ENCODE measurements at regions not wholly inside any gene's neighbourhood (a gene's known extent, or its start where the extent isn't known, plus 50 kb on each side); places are given as distances from the start of the nearest gene placed in this dataset.
"Not testable (repeated sequence)": the region's sequence is repeated elsewhere in the genome, so short reads cannot be mapped to it uniquely, and the experiment has no call there.

- no peak for DNase-seq
Measured at GRCh38 chr6:155628306-155628705, 172.7 kb upstream of the NOX3 start.

- DNase-seq: not testable (repeated sequence)
Measured at GRCh38 chr6:155627722-155628212, 172.1 kb upstream of the NOX3 start.

- no peak for DNase-seq
Measured at GRCh38 chr6:155623450-155624178, 168.0 kb upstream of the NOX3 start.

GRCh38 chr6:155614606-155615005 is 159.0 kb upstream of the NOX3 start:
- DNase-seq: no peak

- no peak for DNase-seq
Measured at GRCh38 chr6:155611742-155612141, 156.1 kb upstream of the NOX3 start.

- DNase-seq: no peak
Measured at GRCh38 chr6:155604991-155605390, 149.4 kb upstream of the NOX3 start.

- no peak for DNase-seq
Measured at GRCh38 chr6:155599561-155599960, 143.9 kb upstream of the NOX3 start.

- DNase-seq: no peak
Measured at GRCh38 chr6:155599160-155599559, 143.5 kb upstream of the NOX3 start.

- no peak for DNase-seq
Measured at GRCh38 chr6:155595284-155595683, 139.6 kb upstream of the NOX3 start.

- DNase-seq: no peak
Measured at GRCh38 chr6:155591741-155592140, 136.1 kb upstream of the NOX3 start.

GRCh38 chr6:155589190-155589589 is 133.6 kb upstream of the NOX3 start:
- DNase-seq: no peak

- DNase-seq: no peak
Measured at GRCh38 chr6:155587817-155588216, 132.2 kb upstream of the NOX3 start.

- DNase-seq: no peak
Measured at GRCh38 chr6:155586090-155586489, 130.5 kb upstream of the NOX3 start.

- no peak for DNase-seq
Measured at GRCh38 chr6:155584006-155584405, 128.4 kb upstream of the NOX3 start.

GRCh38 chr6:155582016-155582991 is 126.7 kb upstream of the NOX3 start:
- no peak for DNase-seq

GRCh38 chr6:155580904-155581303 is 125.3 kb upstream of the NOX3 start:
- DNase-seq: no peak

- DNase-seq: no peak
Measured at GRCh38 chr6:155578251-155578650, 122.6 kb upstream of the NOX3 start.

- no peak for DNase-seq
Measured at GRCh38 chr6:155561966-155562364, 106.3 kb upstream of the NOX3 start.

- DNase-seq: no peak
Measured at GRCh38 chr6:155561257-155561965, 105.8 kb upstream of the NOX3 start.

- no peak for DNase-seq
Measured at GRCh38 chr6:155549928-155550327, 94.3 kb upstream of the NOX3 start.

GRCh38 chr6:155549028-155549798 is 93.6 kb upstream of the NOX3 start:
- no peak for DNase-seq

- no peak for DNase-seq
Measured at GRCh38 chr6:155548576-155548975, 92.9 kb upstream of the NOX3 start.

Measured in NCI-H2171 (cell line).